Lower leg skin (tissue), 4 donors: ENCODE measurements at regions not wholly inside any gene's neighbourhood (a gene's known extent, or its start where the extent isn't known, plus 50 kb on each side); places are given as distances from the start of the nearest gene placed in this dataset.
"Not testable (repeated sequence)": the region's sequence is repeated elsewhere in the genome, so short reads cannot be mapped to it uniquely, and the experiment has no call there.

Experiments used
- DNase-seq, 2 donors: peaks; one replicate each; pipeline ENCODE4 v3.0.0-alpha.2; 2019; ENCODE audit warnings: low spot score in 2 of 2
- H3K4me3 ChIP-seq: fragments of 200-600 bp; sonication (generic); 2 replicates; pipeline ENCODE4 v1.5.1; 2017; ENCODE audit warnings: mild to moderate bottlenecking, low read depth; ENCODE audit not compliant: poor library complexity, severe bottlenecking
- CTCF ChIP-seq, 3 donors: fragments of 450-650 bp; IDR thresholded peaks; one replicate each; pipeline ENCODE4 v1.5.1; 2016; ENCODE audit warnings: antibody characterized with exemption in 3 of 3, mild to moderate bottlenecking in 3 of 3, moderate library complexity in 2 of 3
- POLR2A ChIP-seq, 2 donors: fragments of 450-650 bp; IDR thresholded peaks; one replicate each; pipeline ENCODE4 v1.6.1; 2016 to 2017; ENCODE audit warnings: antibody characterized with exemption in 2 of 2, mild to moderate bottlenecking in 1 of 2, moderate library complexity in 1 of 2
- WGBS, 2 donors: methylation state at CpG; one replicate each; pipeline ENCODE4 v1.1.5; 2018; 5-methylcytosine and 5-hydroxymethylcytosine counted together
- intact Hi-C: fragments of 100-400 bp; cut with DNase I; formaldehyde crosslinking; loops from one replicate; pipeline ENCODE4 v1.15.0; 2023; ENCODE audit warnings: low total_unique reads

- intact Hi-C loops: no loop called here
- TF ChIP-seq POLR2A (IDR thresholded peaks at IDR 0.05) (no peak), CTCF (IDR thresholded peaks at IDR 0.05) (no peak)
- no peak overlapping the region for H3K4me3 ChIP-seq
- DNase-seq: no peak
- WGBS, 2 donors: 81% methylated on average over 8 of the region's 8 CpGs
These were observed 351.2 kb downstream of the CDC5L start for GRCh38 chr6:44738601-44739146.

GRCh38 chr6:44739181-44739580 is 351.7 kb downstream of the CDC5L start:
- intact Hi-C loops: no loop called here
- TF ChIP-seq CTCF (IDR thresholded peaks at IDR 0.05) (no peak), POLR2A (IDR thresholded peaks at IDR 0.05) (no peak)
- no peak overlapping the region for H3K4me3 ChIP-seq
- DNase-seq: no peak
- 82 to 87% methylated on average over 16 of the region's 16 CpGs for WGBS, 2 donors

DNA sequence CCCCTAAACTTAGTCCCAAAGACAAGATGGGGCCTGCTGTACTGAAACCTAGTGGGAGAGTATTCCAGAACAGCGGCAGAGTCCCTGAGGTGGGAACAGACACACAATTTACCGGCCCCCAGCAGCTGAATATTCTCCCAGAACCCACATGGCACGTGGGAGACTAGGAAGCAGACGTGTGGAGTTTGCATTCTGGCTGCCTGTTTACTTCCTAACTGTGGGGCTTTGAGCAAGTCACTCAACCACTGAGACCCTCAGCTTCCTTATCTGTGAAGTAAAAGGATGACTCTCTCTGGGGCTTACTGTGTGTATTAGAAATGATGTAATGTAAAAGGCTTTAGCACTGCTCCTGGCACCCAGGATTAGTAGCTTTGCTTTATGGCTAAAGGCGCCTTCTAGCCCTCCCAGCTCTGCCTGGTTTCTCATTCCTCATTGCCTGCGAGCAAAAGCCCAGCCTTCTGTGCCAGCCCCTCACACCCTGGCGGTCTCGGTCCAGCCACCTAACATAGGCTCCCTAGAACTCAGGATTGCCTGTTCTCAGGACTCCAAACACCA is 353.1 kb downstream of the CDC5L start:
- 90 to 95% methylated on average over 8 of the region's 8 CpGs for WGBS, 2 donors
- TF ChIP-seq CTCF (IDR thresholded peaks at IDR 0.05): no peak
- no peak for TF ChIP-seq POLR2A (IDR thresholded peaks at IDR 0.05)

GRCh38 chr6:44742201-44742600 is 354.7 kb downstream of the CDC5L start:
- H3K4me3 ChIP-seq: no peak overlapping the region
- no peak for TF ChIP-seq CTCF (IDR thresholded peaks at IDR 0.05)
- no peak for DNase-seq
- intact Hi-C loops: no loop called here
- WGBS, 2 donors: 89 to 95% methylated on average over 2 of the region's 2 CpGs

More for the DNA sequence above, 353.1 kb downstream of the CDC5L start:
- no peak for DNase-seq
- H3K4me3 ChIP-seq: no peak overlapping the region
- intact Hi-C loops: no loop called here

GRCh38 chr6:44742828-44743372 is 355.4 kb downstream of the CDC5L start:
- no peak for DNase-seq
- 74 to 94% methylated on average over 2 of the region's 2 CpGs for WGBS, 2 donors
- intact Hi-C loops: no loop called here
- H3K4me3 ChIP-seq: no peak overlapping the region
- no peak for TF ChIP-seq POLR2A (IDR thresholded peaks at IDR 0.05)
- TF ChIP-seq CTCF (IDR thresholded peaks at IDR 0.05): no peak

- H3K4me3 ChIP-seq, DNase-seq, intact Hi-C loops: not testable (repeated sequence)
- 96 to 97% methylated on average over 18 of the region's 18 CpGs for WGBS, 2 donors
These were observed 372.6 kb downstream of the CDC5L start for GRCh38 chr6:44760116-44760515.
